Colonic mucosa (tissue), 4 donors: ENCODE measurements at regions not wholly inside any gene's neighbourhood (a gene's known extent, or its start where the extent isn't known, plus 50 kb on each side); places are given as distances from the start of the nearest gene placed in this dataset.

Experiments
- DNase-seq: peaks from one replicate; pipeline ENCODE4 v3.0.0-alpha.2; 2020
- H3K27ac ChIP-seq: fragments of 200-600 bp; one replicate; pipeline ENCODE4 v1.8.0; 2021
- H3K27me3 ChIP-seq: fragments of 200-600 bp; one replicate; pipeline ENCODE4 v1.8.0; 2021
- H3K36me3 ChIP-seq: fragments of 200-600 bp; one replicate; pipeline ENCODE4 v1.8.0; 2021
- H3K4me1 ChIP-seq: fragments of 200-600 bp; one replicate; pipeline ENCODE4 v1.8.0; 2021; ENCODE audit warnings: mild to moderate bottlenecking
- H3K4me3 ChIP-seq: fragments of 200-600 bp; one replicate; pipeline ENCODE4 v1.8.0; 2021
- H3K9ac ChIP-seq, 2 donors: one replicate each; pipeline ENCODE4 v1.7.0; 2013; ENCODE audit warnings: control low read depth in 2 of 2, low read depth in 2 of 2, low read length in 2 of 2
- H3K9me3 ChIP-seq: fragments of 200-600 bp; one replicate; pipeline ENCODE4 v1.8.0; 2021
- CTCF ChIP-seq: fragments of 200-600 bp; IDR thresholded peaks from one replicate; pipeline ENCODE4 v1.8.0; 2022; ENCODE audit warnings: antibody characterized with exemption, mild to moderate bottlenecking
- intact Hi-C: fragments of 100-400 bp; cut with DNase I; formaldehyde crosslinking; loops from one replicate; pipeline ENCODE4 v1.14.1; 2022
- donor health status: healthy.
- donor health status: DM: no; HTN: no; CAD: no.
- donor health status: DM: no; HTN: no; CAD: no.

- Histone ChIP-seq H3K9ac (no peak overlapping the region), H3K4me1 (no peaks in the 10 kb centered on the region), H3K4me3 (no peak overlapping the region), H3K27me3 (no peaks in the 10 kb centered on the region), H3K9me3 (no peaks in the 10 kb centered on the region), H3K27ac (no peak overlapping the region), H3K36me3 (no peaks in the 10 kb centered on the region)
- no peak for DNase-seq
- no peak for TF ChIP-seq CTCF
- intact Hi-C loops = no loop called here
Observed at GRCh38 chr11:106228996-106229395, 151.5 kb downstream of the AASDHPPT start.

- no peak for TF ChIP-seq CTCF
- no peak overlapping the region for H3K9ac ChIP-seq
- H3K27me3 ChIP-seq = no peaks in the 10 kb centered on the region
Observed at GRCh38 chr11:106231591-106231990, 154.1 kb downstream of the AASDHPPT start.

GRCh38 chr11:106233191-106233590, 155.7 kb downstream of the AASDHPPT start:
- no peaks in the 10 kb centered on the region for H3K36me3 ChIP-seq
- no peaks in the 10 kb centered on the region for H3K27me3 ChIP-seq
- intact Hi-C loops = no loop called here
- DNase-seq = no peak
- no peak overlapping the region for H3K27ac ChIP-seq
- no peaks in the 10 kb centered on the region for H3K9me3 ChIP-seq
- H3K4me1 ChIP-seq = no peaks in the 10 kb centered on the region
- H3K9ac ChIP-seq = no peak overlapping the region
- TF ChIP-seq CTCF = no peak
- no peak overlapping the region for H3K4me3 ChIP-seq

More at GRCh38 chr11:106231591-106231990, 154.1 kb downstream of the AASDHPPT start:
- Histone ChIP-seq H3K4me1 (no peaks in the 10 kb centered on the region), H3K9me3 (no peaks in the 10 kb centered on the region), H3K36me3 (no peaks in the 10 kb centered on the region), H3K4me3 (no peak overlapping the region), H3K27ac (no peak overlapping the region)
- intact Hi-C loops = no loop called here
- no peak for DNase-seq

- Histone ChIP-seq H3K27ac (no peak overlapping the region), H3K4me1 (no peaks in the 10 kb centered on the region), H3K4me3 (no peak overlapping the region), H3K9ac (no peak overlapping the region), H3K36me3 (no peaks in the 10 kb centered on the region), H3K27me3 (no peaks in the 10 kb centered on the region), H3K9me3 (no peaks in the 10 kb centered on the region)
- no peak for TF ChIP-seq CTCF
- intact Hi-C loops = no loop called here
- no peak for DNase-seq
Observed at GRCh38 chr11:106234794-106235193, 157.3 kb downstream of the AASDHPPT start.

- no peak for DNase-seq
- H3K4me1 ChIP-seq = no peaks in the 10 kb centered on the region
- H3K4me3 ChIP-seq = no peak overlapping the region
- H3K27me3 ChIP-seq = no peaks in the 10 kb centered on the region
- intact Hi-C loops = no loop called here
- H3K9ac ChIP-seq = no peak overlapping the region
- TF ChIP-seq CTCF = no peak
- no peaks in the 10 kb centered on the region for H3K36me3 ChIP-seq
- H3K27ac ChIP-seq = no peak overlapping the region
- no peaks in the 10 kb centered on the region for H3K9me3 ChIP-seq
Observed at GRCh38 chr11:106236295-106236694, 158.8 kb downstream of the AASDHPPT start.
